ENCODE measurements at regions not wholly inside any gene's neighbourhood (a gene's known extent, or its start where the extent isn't known, plus 50 kb on each side); places are given as distances from the start of the nearest gene placed in this dataset.

DNA sequence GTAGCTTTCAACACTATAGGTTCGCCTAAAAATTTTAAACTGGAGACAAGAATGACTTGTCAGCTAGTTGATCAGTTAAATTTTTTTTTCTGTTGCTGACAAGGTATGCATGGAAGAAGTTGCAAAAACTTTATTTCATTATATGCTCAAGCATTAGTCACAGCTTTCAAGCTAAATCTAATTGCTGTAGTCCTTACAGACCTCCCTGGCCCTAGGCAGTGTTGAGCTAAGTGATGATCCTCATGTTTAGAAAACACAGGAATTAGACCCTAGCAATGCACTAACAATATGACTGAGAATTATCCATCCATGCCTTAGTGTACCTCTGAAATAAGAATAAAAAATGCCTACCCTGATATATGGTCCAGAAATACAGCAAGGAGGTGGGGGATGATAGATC lies 253.4 kb downstream of the SP3 start:
- Histone ChIP-seq H3K27ac (no peak overlapping the region), H3K27me3 (no peaks in the 10 kb centered on the region), H3K36me3 (no peaks in the 10 kb centered on the region), H3K4me1 (no peaks in the 10 kb centered on the region), H3K9me3 (no peaks in the 10 kb centered on the region), H3K4me3 (no peak overlapping the region)
- intact Hi-C loops (cut with DNase I; ENCODE audit: low total_unique reads), result no loop called here
- DNase-seq (ENCODE audit: low spot score in 2 of 2), result no peak
- TF ChIP-seq, protein P1, sequence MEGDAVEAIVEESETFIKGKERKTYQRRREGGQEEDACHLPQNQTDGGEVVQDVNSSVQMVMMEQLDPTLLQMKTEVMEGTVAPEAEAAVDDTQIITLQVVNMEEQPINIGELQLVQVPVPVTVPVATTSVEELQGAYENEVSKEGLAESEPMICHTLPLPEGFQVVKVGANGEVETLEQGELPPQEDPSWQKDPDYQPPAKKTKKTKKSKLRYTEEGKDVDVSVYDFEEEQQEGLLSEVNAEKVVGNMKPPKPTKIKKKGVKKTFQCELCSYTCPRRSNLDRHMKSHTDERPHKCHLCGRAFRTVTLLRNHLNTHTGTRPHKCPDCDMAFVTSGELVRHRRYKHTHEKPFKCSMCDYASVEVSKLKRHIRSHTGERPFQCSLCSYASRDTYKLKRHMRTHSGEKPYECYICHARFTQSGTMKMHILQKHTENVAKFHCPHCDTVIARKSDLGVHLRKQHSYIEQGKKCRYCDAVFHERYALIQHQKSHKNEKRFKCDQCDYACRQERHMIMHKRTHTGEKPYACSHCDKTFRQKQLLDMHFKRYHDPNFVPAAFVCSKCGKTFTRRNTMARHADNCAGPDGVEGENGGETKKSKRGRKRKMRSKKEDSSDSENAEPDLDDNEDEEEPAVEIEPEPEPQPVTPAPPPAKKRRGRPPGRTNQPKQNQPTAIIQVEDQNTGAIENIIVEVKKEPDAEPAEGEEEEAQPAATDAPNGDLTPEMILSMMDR (IDR thresholded peaks at IDR 0.05), result no peak
- TF ChIP-seq POLR2A (IDR thresholded peaks at IDR 0.05) (no peak), POLR2AphosphoS5 (IDR thresholded peaks at IDR 0.05) (no peak)

DNA sequence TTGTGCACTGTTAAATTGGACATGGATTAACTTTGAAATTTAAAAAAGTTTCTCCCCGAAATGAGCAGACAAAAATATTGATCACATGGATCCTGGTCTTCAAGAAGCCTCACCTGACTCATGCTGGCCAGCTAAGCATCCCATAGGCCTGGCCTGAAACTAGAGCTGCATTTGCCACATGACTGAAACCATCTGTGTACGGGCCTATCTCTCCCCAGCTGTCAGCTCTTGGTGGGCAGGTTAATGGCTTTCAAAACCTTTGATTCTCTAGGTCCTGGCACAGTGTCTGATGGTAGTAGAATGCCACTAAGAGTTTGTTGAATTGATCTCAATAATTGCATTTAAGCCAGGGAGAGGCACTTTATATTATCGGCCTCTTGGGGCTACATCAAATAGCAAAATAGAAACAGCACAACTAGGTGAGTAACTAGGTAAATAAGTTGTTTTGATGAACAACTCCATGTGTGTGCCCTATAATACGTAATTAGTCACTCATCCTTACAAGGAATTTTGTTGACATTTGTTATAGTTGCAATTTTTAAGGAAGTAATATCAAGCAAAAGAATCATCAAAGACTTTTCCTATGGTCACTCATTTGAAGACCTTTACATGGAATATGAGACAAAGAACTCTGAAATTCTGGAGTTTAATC lies 251.1 kb downstream of the SP3 start:
- intact Hi-C loops (cut with DNase I; ENCODE audit: low total_unique reads), result no loop called here
- no peak for TF ChIP-seq POLR2A (IDR thresholded peaks at IDR 0.05)
- TF ChIP-seq POLR2AphosphoS5 (IDR thresholded peaks at IDR 0.05), result no peak
- TF ChIP-seq, protein P1 (IDR thresholded peaks at IDR 0.05), result no peak
- no peaks in the 10 kb centered on the region for H3K4me1 ChIP-seq
- no peak overlapping the region for H3K27ac ChIP-seq
- no peak overlapping the region for H3K4me3 ChIP-seq
- H3K27me3 ChIP-seq, result no peaks in the 10 kb centered on the region
- H3K36me3 ChIP-seq, result no peaks in the 10 kb centered on the region
- no peak for DNase-seq (ENCODE audit: low spot score in 2 of 2)
- no peaks in the 10 kb centered on the region for H3K9me3 ChIP-seq

DNA sequence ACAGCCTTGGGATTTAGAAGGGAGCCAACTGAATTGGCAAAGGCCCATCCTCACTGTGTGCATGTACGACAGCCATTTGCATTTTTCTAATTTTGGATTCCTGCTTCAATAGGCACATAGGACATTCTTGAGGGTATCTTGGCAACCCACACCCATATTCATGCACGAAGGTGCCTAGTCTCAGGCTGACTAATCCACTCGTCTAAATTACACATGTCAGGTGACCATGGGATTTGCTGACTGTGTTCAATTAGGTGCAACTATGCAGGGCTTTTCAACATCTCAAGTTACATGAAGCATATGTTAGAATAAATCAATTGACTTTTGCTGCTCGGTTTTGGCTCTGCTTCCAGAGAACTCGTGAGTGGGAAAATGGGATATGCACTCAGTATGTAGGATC lies 249.7 kb downstream of the SP3 start:
- no peak overlapping the region for H3K4me3 ChIP-seq
- TF ChIP-seq POLR2AphosphoS5 (IDR thresholded peaks at IDR 0.05), result no peak
- no peak for TF ChIP-seq POLR2A (IDR thresholded peaks at IDR 0.05)
- TF ChIP-seq, protein P1 (IDR thresholded peaks at IDR 0.05), result no peak
- H3K27me3 ChIP-seq, result no peaks in the 10 kb centered on the region
- H3K36me3 ChIP-seq, result no peaks in the 10 kb centered on the region
- intact Hi-C loops (cut with DNase I; ENCODE audit: low total_unique reads), result no loop called here
- no peaks in the 10 kb centered on the region for H3K9me3 ChIP-seq
- no peak overlapping the region for H3K27ac ChIP-seq
- H3K4me1 ChIP-seq, result no peaks in the 10 kb centered on the region
- no peak for DNase-seq (ENCODE audit: low spot score in 2 of 2)

DNA sequence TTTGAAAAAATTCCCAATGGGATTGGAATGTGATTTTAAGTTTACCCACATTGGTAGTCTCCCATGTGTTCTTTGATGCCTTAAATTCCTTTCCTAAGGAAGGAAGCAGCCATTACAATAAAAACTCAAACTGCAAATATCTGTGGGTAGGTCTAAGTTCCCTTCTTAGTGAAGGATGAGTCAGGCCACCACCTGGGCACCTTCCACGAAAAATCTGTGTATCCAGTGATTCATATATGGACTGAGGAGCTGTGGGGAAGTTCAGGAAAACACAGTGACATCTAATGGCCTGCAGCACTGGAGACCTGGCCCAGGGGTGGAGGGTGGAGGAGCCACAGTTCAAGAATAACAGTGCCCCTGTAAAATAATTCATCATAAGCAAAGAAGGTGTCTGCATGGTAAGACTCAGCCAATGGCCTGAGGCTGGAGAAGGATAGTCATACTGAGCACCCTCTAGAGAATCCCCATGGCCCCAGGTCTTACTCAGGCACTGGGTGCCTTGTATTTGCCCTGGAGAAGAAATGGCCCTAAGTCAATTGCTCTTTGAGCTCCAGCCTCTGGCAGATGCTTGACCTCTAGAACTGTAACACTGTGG lies 248.6 kb downstream of the SP3 start:
- Histone ChIP-seq H3K9me3 (no peaks in the 10 kb centered on the region), H3K27me3 (no peaks in the 10 kb centered on the region), H3K36me3 (no peaks in the 10 kb centered on the region), H3K4me1 (no peaks in the 10 kb centered on the region), H3K4me3 (no peak overlapping the region), H3K27ac (no peak overlapping the region)
- DNase-seq (ENCODE audit: low spot score in 2 of 2), result no peak
- TF ChIP-seq POLR2AphosphoS5 (IDR thresholded peaks at IDR 0.05), result no peak
- TF ChIP-seq, protein P1 (IDR thresholded peaks at IDR 0.05), result no peak
- TF ChIP-seq POLR2A (IDR thresholded peaks at IDR 0.05), result no peak
- intact Hi-C loops (cut with DNase I; ENCODE audit: low total_unique reads), result no loop called here

DNA sequence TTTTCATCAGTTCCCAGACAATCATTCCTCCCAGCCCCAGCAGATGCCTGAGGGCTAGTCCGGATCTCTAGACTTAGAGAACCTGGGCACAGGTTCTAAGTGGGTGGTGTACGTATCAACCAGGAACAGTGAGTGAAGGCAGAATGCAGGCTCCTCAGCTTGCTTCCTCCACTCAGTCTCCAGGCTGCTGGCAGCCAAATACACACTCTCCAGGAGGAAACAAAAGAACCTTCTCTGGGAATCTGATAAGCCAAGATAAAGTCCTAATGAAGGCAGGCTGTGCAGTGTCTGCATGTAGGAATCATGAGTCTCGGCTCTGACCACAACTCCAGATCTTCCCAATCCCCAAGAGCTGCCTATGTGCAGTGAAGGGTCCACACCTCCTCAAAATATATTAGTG lies 245.7 kb downstream of the SP3 start:
- Histone ChIP-seq H3K27ac (no peak overlapping the region), H3K4me3 (no peak overlapping the region), H3K36me3 (no peaks in the 10 kb centered on the region), H3K9me3 (no peaks in the 10 kb centered on the region), H3K27me3 (no peaks in the 10 kb centered on the region), H3K4me1 (no peaks in the 10 kb centered on the region)
- intact Hi-C loops (cut with DNase I; ENCODE audit: low total_unique reads), result no loop called here
- DNase-seq (ENCODE audit: low spot score in 2 of 2), result no peak
- TF ChIP-seq, protein P1 (IDR thresholded peaks at IDR 0.05), result no peak
- TF ChIP-seq POLR2AphosphoS5 (IDR thresholded peaks at IDR 0.05), result no peak
